Tibial nerve (tissue), 4 donors: ENCODE measurements at regions not wholly inside any gene's neighbourhood (a gene's known extent, or its start where the extent isn't known, plus 50 kb on each side); places are given as distances from the start of the nearest gene placed in this dataset.

Source experiments
- DNase-seq, 2 donors: peaks; one replicate each; pipeline ENCODE4 v3.0.0-alpha.2; 2019; ENCODE audit warnings: low spot score in 2 of 2
- H3K27ac ChIP-seq, 4 donors: fragments of 200-600 bp; sonication (generic) in 3 of 4; one replicate each; pipeline ENCODE4 v1.5.1; 2017 to 2019; ENCODE audit warnings: mild to moderate bottlenecking in 1 of 4
- H3K27me3 ChIP-seq, 2 donors: fragments of 200-600 bp; sonication (generic) in 1 of 2; one replicate each; pipeline versions ENCODE4 v1.5.1 to v1.6.0; 2017 to 2019
- H3K36me3 ChIP-seq, 3 donors: fragments of 200-600 bp; sonication (generic); one replicate each; pipeline ENCODE4 v1.5.1; 2018 to 2019
- H3K4me1 ChIP-seq, 4 donors: fragments of 200-600 bp; sonication (generic) in 3 of 4; one replicate each; pipeline ENCODE4 v1.5.1; 2017 to 2019
- H3K4me3 ChIP-seq, 4 donors: fragments of 200-600 bp; sonication (generic) in 3 of 4; one replicate each; pipeline ENCODE4 v1.5.1; 2017 to 2019; ENCODE audit warnings: mild to moderate bottlenecking in 1 of 4, moderate library complexity in 1 of 4
- H3K9me3 ChIP-seq, 4 donors: fragments of 200-600 bp; sonication (generic) in 3 of 4; one replicate each; pipeline ENCODE4 v1.5.1; 2017 to 2019
- EP300 ChIP-seq, 2 donors: sonication (generic); formaldehyde crosslinking; IDR thresholded peaks; one replicate each; pipeline ENCODE4 v1.6.1; 2017; ENCODE audit warnings: antibody characterized with exemption in 2 of 2, mild to moderate bottlenecking in 1 of 2
- POLR2A ChIP-seq, 2 donors: fragments of 450-650 bp; IDR thresholded peaks; one replicate each; pipeline ENCODE4 v1.6.1; 2017; ENCODE audit warnings: antibody characterized with exemption in 2 of 2, mild to moderate bottlenecking in 2 of 2, moderate library complexity in 2 of 2
- WGBS, 2 donors: methylation state at CpG; one replicate each; pipeline ENCODE4 v1.1.5; 2018; 5-methylcytosine and 5-hydroxymethylcytosine counted together
- TF ChIP-seq, protein P1 (sequence below), 5 experiments: fragments of 200-600 bp in 3 of 5; fragments of 450-650 bp in 2 of 5; sonication (generic) in 3 of 5; IDR thresholded peaks; one replicate each; pipeline ENCODE4 v1.5.1; 2016 to 2019; ENCODE audit warnings: antibody characterized with exemption in 5 of 5, mild to moderate bottlenecking in 3 of 5, moderate library complexity in 2 of 5

DNA sequence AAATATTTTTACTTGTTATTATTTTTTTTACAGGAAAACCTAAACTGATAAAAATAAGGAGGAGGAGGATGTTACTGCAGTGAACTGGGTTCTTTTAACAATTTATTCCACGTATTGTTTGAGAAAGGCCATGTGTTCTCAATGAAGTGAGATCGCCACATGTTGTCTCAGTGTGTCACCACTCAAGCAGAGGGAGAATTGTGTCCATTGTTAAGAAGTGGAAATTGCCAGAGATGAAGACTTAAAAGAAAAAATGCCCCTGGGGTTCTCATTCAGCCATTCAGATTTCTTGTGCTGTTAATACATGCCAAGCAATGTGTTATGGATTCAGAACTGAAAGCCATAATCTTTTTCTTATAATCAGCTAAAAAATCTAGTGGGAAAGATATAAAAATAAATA is 297.1 kb downstream of the NSUN3 start:
- Histone ChIP-seq H3K4me1 (peaks cover 0 to 9% (median 0%) of the 10 kb centered on the region in 4 donors), H3K27me3 (no peaks in the 10 kb centered on the region), H3K9me3 (no peaks in the 10 kb centered on the region), H3K27ac (no peak overlapping the region), H3K4me3 (no peak overlapping the region), H3K36me3 (no peaks in the 10 kb centered on the region)
- TF ChIP-seq, protein P1, sequence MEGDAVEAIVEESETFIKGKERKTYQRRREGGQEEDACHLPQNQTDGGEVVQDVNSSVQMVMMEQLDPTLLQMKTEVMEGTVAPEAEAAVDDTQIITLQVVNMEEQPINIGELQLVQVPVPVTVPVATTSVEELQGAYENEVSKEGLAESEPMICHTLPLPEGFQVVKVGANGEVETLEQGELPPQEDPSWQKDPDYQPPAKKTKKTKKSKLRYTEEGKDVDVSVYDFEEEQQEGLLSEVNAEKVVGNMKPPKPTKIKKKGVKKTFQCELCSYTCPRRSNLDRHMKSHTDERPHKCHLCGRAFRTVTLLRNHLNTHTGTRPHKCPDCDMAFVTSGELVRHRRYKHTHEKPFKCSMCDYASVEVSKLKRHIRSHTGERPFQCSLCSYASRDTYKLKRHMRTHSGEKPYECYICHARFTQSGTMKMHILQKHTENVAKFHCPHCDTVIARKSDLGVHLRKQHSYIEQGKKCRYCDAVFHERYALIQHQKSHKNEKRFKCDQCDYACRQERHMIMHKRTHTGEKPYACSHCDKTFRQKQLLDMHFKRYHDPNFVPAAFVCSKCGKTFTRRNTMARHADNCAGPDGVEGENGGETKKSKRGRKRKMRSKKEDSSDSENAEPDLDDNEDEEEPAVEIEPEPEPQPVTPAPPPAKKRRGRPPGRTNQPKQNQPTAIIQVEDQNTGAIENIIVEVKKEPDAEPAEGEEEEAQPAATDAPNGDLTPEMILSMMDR (IDR thresholded peaks at IDR 0.05), result no peak
- no peak for TF ChIP-seq EP300 (IDR thresholded peaks at IDR 0.05)
- no peak for TF ChIP-seq POLR2A (IDR thresholded peaks at IDR 0.05)
- no peak for DNase-seq
- WGBS, 2 donors, result 48 to 50% methylated on average over 2 of the region's 2 CpGs

GRCh38 chr3:94360987-94361386 is 298.1 kb downstream of the NSUN3 start:
- H3K9me3 ChIP-seq, result no peaks in the 10 kb centered on the region
- H3K27ac ChIP-seq, result no peak overlapping the region
- H3K4me3 ChIP-seq, result no peak overlapping the region
- no peaks in the 10 kb centered on the region for H3K36me3 ChIP-seq
- H3K4me1 ChIP-seq, result peaks cover 0 to 9% (median 0%) of the 10 kb centered on the region in 4 donors
- H3K27me3 ChIP-seq, result no peaks in the 10 kb centered on the region
- TF ChIP-seq, protein P1 (IDR thresholded peaks at IDR 0.05), result no peak
- TF ChIP-seq POLR2A (IDR thresholded peaks at IDR 0.05), result no peak
- TF ChIP-seq EP300 (IDR thresholded peaks at IDR 0.05), result no peak
- DNase-seq, result peak in 1 of 2 donors; percentile 26

GRCh38 chr3:94362393-94362792 is 299.5 kb downstream of the NSUN3 start:
- WGBS, 2 donors, result 58 to 62% methylated on average over 4 of the region's 4 CpGs
- Histone ChIP-seq H3K4me1 (peaks cover 0 to 9% (median 0%) of the 10 kb centered on the region in 4 donors), H3K27ac (no peak overlapping the region), H3K36me3 (no peaks in the 10 kb centered on the region), H3K9me3 (no peaks in the 10 kb centered on the region), H3K27me3 (no peaks in the 10 kb centered on the region), H3K4me3 (no peak overlapping the region)
- no peak for DNase-seq
- TF ChIP-seq, protein P1 (IDR thresholded peaks at IDR 0.05), result no peak
- TF ChIP-seq POLR2A (IDR thresholded peaks at IDR 0.05), result no peak
- no peak for TF ChIP-seq EP300 (IDR thresholded peaks at IDR 0.05)

- TF ChIP-seq, protein P1 (IDR thresholded peaks at IDR 0.05), result no peak
- no peak for TF ChIP-seq EP300 (IDR thresholded peaks at IDR 0.05)
- no peak for TF ChIP-seq POLR2A (IDR thresholded peaks at IDR 0.05)
- Histone ChIP-seq H3K27me3 (no peaks in the 10 kb centered on the region), H3K27ac (no peak overlapping the region), H3K4me1 (peaks cover 0 to 9% (median 0%) of the 10 kb centered on the region in 4 donors), H3K9me3 (peaks cover 0 to 4% (median 0%) of the 10 kb centered on the region in 4 donors), H3K36me3 (no peaks in the 10 kb centered on the region), H3K4me3 (no peak overlapping the region)
- 42 to 80% methylated on average over 3 of the region's 3 CpGs for WGBS, 2 donors
- no peak for DNase-seq
Measured at GRCh38 chr3:94365006-94365405, 302.1 kb downstream of the NSUN3 start.

GRCh38 chr3:94372026-94372425 is 309.2 kb downstream of the NSUN3 start:
- no peaks in the 10 kb centered on the region for H3K36me3 ChIP-seq
- peaks cover 0 to 5% (median 0%) of the 10 kb centered on the region in 4 donors for H3K9me3 ChIP-seq
- no peaks in the 10 kb centered on the region for H3K27me3 ChIP-seq
- no peak overlapping the region for H3K4me3 ChIP-seq
- no peak for DNase-seq
- TF ChIP-seq, protein P1 (IDR thresholded peaks at IDR 0.05), result no peak
- TF ChIP-seq POLR2A (IDR thresholded peaks at IDR 0.05) (no peak), EP300 (IDR thresholded peaks at IDR 0.05) (no peak)
- H3K27ac ChIP-seq, result no peak overlapping the region
- no peaks in the 10 kb centered on the region for H3K4me1 ChIP-seq
